ENCODE measurements at regions not wholly inside any gene's neighbourhood (a gene's known extent, or its start where the extent isn't known, plus 50 kb on each side); places are given as distances from the start of the nearest gene placed in this dataset.
"Not testable (repeated sequence)": the region's sequence is repeated elsewhere in the genome, so short reads cannot be mapped to it uniquely, and the experiment has no call there.

- Mint-ChIP-seq H3K27ac (ENCODE audit: unreplicated experiment) (no peak overlapping the region), H3K27me3 (ENCODE audit: unreplicated experiment) (peaks cover 4% of the 10 kb centered on the region), H3K4me1 (ENCODE audit: low read depth, unreplicated experiment) (no peaks in the 10 kb centered on the region), H3K36me3 (ENCODE audit: unreplicated experiment) (no peaks in the 10 kb centered on the region), H3K4me3 (ENCODE audit: unreplicated experiment) (no peak overlapping the region), H3K9me3 (ENCODE audit: unreplicated experiment) (peaks cover 2% of the 10 kb centered on the region)
- no peak for DNase-seq
- no peak for TF ChIP-seq CTCF (IDR thresholded peaks at IDR 0.05; ENCODE audit: partially characterized antibody, unreplicated experiment)
These were observed 60.7 kb upstream of the SGO1 start for GRCh38 chr3:20246662-20247061.

- Mint-ChIP-seq H3K4me3 (ENCODE audit: unreplicated experiment) (no peak overlapping the region), H3K36me3 (ENCODE audit: unreplicated experiment) (no peaks in the 10 kb centered on the region), H3K27ac (ENCODE audit: unreplicated experiment) (no peak overlapping the region), H3K4me1 (ENCODE audit: low read depth, unreplicated experiment) (no peaks in the 10 kb centered on the region), H3K9me3 (ENCODE audit: unreplicated experiment) (peaks cover 2% of the 10 kb centered on the region), H3K27me3 (ENCODE audit: unreplicated experiment) (peaks cover 4% of the 10 kb centered on the region)
- TF ChIP-seq CTCF (IDR thresholded peaks at IDR 0.05; ENCODE audit: partially characterized antibody, unreplicated experiment) = no peak
- DNase-seq = no peak
These were observed 59.8 kb upstream of the SGO1 start for GRCh38 chr3:20245781-20246180.

- no peak overlapping the region for H3K4me3 Mint-ChIP-seq (ENCODE audit: unreplicated experiment)
- DNase-seq = no peak
- H3K27me3 Mint-ChIP-seq (ENCODE audit: unreplicated experiment) = no peaks in the 10 kb centered on the region
- H3K9me3 Mint-ChIP-seq (ENCODE audit: unreplicated experiment) = peaks cover 2% of the 10 kb centered on the region
- no peak for TF ChIP-seq CTCF (IDR thresholded peaks at IDR 0.05; ENCODE audit: partially characterized antibody, unreplicated experiment)
- H3K4me1 Mint-ChIP-seq (ENCODE audit: low read depth, unreplicated experiment) = no peaks in the 10 kb centered on the region
- no peak overlapping the region for H3K27ac Mint-ChIP-seq (ENCODE audit: unreplicated experiment)
- H3K36me3 Mint-ChIP-seq (ENCODE audit: unreplicated experiment) = no peaks in the 10 kb centered on the region
These were observed 54.3 kb upstream of the SGO1 start for GRCh38 chr3:20240154-20240883.

- H3K9me3 Mint-ChIP-seq (ENCODE audit: unreplicated experiment); H3K27ac Mint-ChIP-seq (ENCODE audit: unreplicated experiment); H3K27me3 Mint-ChIP-seq (ENCODE audit: unreplicated experiment); H3K4me1 Mint-ChIP-seq (ENCODE audit: low read depth, unreplicated experiment); H3K36me3 Mint-ChIP-seq (ENCODE audit: unreplicated experiment); H3K4me3 Mint-ChIP-seq (ENCODE audit: unreplicated experiment); DNase-seq: not testable (repeated sequence)
These were observed 52.2 kb upstream of the SGO1 start for GRCh38 chr3:20238199-20238598.

GRCh38 chr3:20236603-20237002 is 50.6 kb upstream of the SGO1 start:
- Mint-ChIP-seq H3K27me3 (ENCODE audit: unreplicated experiment) (no peaks in the 10 kb centered on the region), H3K4me1 (ENCODE audit: low read depth, unreplicated experiment) (no peaks in the 10 kb centered on the region), H3K4me3 (ENCODE audit: unreplicated experiment) (no peak overlapping the region), H3K27ac (ENCODE audit: unreplicated experiment) (no peak overlapping the region), H3K9me3 (ENCODE audit: unreplicated experiment) (no peaks in the 10 kb centered on the region), H3K36me3 (ENCODE audit: unreplicated experiment) (no peaks in the 10 kb centered on the region)
- TF ChIP-seq CTCF (IDR thresholded peaks at IDR 0.05; ENCODE audit: partially characterized antibody, unreplicated experiment) = no peak
- DNase-seq = no peak

Data from glutamatergic neuron (in vitro differentiated cells).